22Rv1 (cell line): ENCODE measurements at regions not wholly inside any gene's neighbourhood (a gene's known extent, or its start where the extent isn't known, plus 50 kb on each side); places are given as distances from the start of the nearest gene placed in this dataset.

Experiments
- ZFX ChIP-seq: fragments of 450-650 bp; IDR thresholded peaks from 2 replicates; pipeline ENCODE4 v1.6.1; 2017; ENCODE audit warnings: antibody characterized with exemption, borderline replicate concordance
- TF ChIP-seq, protein P1 (sequence below): fragments of 450-650 bp; IDR thresholded peaks from 2 replicates; pipeline ENCODE4 v1.5.1; 2017; ENCODE audit warnings: mild to moderate bottlenecking

DNA sequence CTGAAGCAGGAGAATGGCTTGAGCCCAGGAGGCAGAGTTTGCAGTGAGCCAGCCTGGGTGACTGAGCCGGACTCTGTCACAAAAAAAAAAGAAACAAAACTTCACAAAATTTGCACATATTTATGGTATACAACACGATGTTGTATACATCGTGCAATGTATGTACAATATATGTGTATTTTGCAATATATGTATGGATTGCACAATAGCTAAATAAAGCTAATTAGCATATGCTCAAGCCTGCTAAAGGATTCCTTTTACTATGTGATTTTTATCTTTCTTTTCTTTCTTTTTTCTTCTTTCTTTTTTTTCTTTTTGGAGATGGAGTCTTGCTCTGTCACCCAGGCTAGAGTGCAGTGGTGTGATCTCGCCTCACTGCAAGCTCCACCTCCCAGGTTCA lies 368.0 kb upstream of the FAM98A start:
- TF ChIP-seq, protein P1, sequence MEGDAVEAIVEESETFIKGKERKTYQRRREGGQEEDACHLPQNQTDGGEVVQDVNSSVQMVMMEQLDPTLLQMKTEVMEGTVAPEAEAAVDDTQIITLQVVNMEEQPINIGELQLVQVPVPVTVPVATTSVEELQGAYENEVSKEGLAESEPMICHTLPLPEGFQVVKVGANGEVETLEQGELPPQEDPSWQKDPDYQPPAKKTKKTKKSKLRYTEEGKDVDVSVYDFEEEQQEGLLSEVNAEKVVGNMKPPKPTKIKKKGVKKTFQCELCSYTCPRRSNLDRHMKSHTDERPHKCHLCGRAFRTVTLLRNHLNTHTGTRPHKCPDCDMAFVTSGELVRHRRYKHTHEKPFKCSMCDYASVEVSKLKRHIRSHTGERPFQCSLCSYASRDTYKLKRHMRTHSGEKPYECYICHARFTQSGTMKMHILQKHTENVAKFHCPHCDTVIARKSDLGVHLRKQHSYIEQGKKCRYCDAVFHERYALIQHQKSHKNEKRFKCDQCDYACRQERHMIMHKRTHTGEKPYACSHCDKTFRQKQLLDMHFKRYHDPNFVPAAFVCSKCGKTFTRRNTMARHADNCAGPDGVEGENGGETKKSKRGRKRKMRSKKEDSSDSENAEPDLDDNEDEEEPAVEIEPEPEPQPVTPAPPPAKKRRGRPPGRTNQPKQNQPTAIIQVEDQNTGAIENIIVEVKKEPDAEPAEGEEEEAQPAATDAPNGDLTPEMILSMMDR: no peak
- no peak for TF ChIP-seq ZFX
